Panc1 (cell line): ENCODE measurements at regions not wholly inside any gene's neighbourhood (a gene's known extent, or its start where the extent isn't known, plus 50 kb on each side); places are given as distances from the start of the nearest gene placed in this dataset.

ENCODE experiments used
- CTCF ChIP-seq: fragments of 450-650 bp; IDR thresholded peaks from 2 replicates; pipeline ENCODE4 v1.5.1; 2017; ENCODE audit warnings: mild to moderate bottlenecking
- POLR2AphosphoS5 ChIP-seq: IDR thresholded peaks from 2 replicates; pipeline ENCODE4 v1.6.1; 2012; ENCODE audit warnings: mild to moderate bottlenecking, low read depth, low read length, moderate library complexity
- REST ChIP-seq, 2 experiments: IDR thresholded peaks; 2 replicates each; pipeline ENCODE4 v1.6.1; 2011 to 2012; ENCODE audit warnings: low read depth in 2 of 2, control low read depth in 1 of 2, low read length in 1 of 2, mild to moderate bottlenecking in 1 of 2, moderate library complexity in 1 of 2; ENCODE audit not compliant: insufficient read depth in 1 of 2
- SIN3A ChIP-seq: IDR thresholded peaks from 2 replicates; pipeline ENCODE4 v1.6.1; 2012; ENCODE audit warnings: low read depth, mild to moderate bottlenecking, low read length, moderate library complexity, borderline replicate concordance; ENCODE audit not compliant: insufficient read depth
- TCF7L2 ChIP-seq: IDR thresholded peaks from 2 replicates; pipeline ENCODE4 v1.6.1; 2011; ENCODE audit warnings: mild to moderate bottlenecking, low read depth, low read length, inconsistent platforms

GRCh38 chr20:39268981-39269461 is 306.9 kb downstream of the DHX35 start:
- peak; percentile 95 for TF ChIP-seq CTCF
- TF ChIP-seq POLR2AphosphoS5: no peak
- no peak for TF ChIP-seq TCF7L2
- TF ChIP-seq REST (IDR thresholded peaks at IDR 0.05; ENCODE audit: insufficient read depth in 1 of 2, low read depth in 2 of 2, low read length in 1 of 2): no peak
- TF ChIP-seq SIN3A: no peak
